Coronary artery (tissue), 2 donors: ENCODE measurements at regions not wholly inside any gene's neighbourhood (a gene's known extent, or its start where the extent isn't known, plus 50 kb on each side); places are given as distances from the start of the nearest gene placed in this dataset.

Experiments
- DNase-seq: peaks from one replicate; pipeline ENCODE4 v3.0.0-alpha.2; 2017; ENCODE audit warnings: low spot score
- H3K27ac ChIP-seq, 2 donors: fragments of 200-600 bp; sonication (generic); one replicate each; pipeline ENCODE4 v1.5.1; 2016 to 2019
- H3K4me3 ChIP-seq: fragments of 200-600 bp; sonication (generic); 2 replicates; pipeline ENCODE4 v1.5.1; 2016; ENCODE audit warnings: mild to moderate bottlenecking, moderate library complexity
- TF ChIP-seq, protein P1 (sequence below): fragments of 200-600 bp; sonication (generic); IDR thresholded peaks from one replicate; pipeline ENCODE4 v1.5.1; 2019; ENCODE audit warnings: antibody characterized with exemption

DNA sequence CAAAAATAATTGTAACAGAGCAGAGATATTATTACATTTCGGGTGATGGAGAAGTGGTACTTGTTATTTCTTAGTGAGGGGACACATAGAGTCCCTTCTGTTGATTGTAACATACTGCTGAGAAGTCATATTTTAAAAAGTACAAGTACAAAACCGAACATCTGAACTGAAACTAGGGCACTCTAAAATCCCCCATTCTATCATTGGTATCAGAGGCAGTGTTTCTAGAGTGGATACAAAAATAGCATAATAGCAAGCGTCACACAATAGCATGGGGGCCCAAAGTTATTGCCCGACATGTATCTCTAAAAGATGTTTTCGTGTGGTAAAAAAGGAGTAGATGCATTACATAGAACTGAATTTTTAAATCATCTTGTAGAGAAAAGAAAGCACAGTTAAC is 502.1 kb upstream of the SLC10A2 start:
- DNase-seq, result no peak
- TF ChIP-seq, protein P1, sequence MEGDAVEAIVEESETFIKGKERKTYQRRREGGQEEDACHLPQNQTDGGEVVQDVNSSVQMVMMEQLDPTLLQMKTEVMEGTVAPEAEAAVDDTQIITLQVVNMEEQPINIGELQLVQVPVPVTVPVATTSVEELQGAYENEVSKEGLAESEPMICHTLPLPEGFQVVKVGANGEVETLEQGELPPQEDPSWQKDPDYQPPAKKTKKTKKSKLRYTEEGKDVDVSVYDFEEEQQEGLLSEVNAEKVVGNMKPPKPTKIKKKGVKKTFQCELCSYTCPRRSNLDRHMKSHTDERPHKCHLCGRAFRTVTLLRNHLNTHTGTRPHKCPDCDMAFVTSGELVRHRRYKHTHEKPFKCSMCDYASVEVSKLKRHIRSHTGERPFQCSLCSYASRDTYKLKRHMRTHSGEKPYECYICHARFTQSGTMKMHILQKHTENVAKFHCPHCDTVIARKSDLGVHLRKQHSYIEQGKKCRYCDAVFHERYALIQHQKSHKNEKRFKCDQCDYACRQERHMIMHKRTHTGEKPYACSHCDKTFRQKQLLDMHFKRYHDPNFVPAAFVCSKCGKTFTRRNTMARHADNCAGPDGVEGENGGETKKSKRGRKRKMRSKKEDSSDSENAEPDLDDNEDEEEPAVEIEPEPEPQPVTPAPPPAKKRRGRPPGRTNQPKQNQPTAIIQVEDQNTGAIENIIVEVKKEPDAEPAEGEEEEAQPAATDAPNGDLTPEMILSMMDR, result no peak
- Histone ChIP-seq H3K27ac (no peak overlapping the region), H3K4me3 (no peak overlapping the region)

DNA sequence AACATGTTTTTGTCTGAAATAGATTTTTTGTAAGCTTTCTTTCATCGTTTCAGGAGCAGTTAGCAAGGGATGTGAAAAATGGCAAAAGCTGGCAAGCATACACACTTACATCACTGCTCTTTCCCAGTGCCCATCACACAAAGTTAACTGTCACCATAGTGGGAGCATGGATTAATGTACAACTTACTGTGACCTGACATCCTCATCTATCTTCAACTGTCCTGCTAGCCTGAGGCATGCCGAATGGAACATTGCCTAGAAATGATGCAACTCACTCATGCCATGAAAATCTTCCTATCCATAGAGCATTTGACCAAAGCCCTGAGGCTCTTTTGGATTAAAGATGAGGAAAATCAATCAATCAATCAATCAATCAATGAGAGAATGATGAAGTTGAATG is 491.7 kb upstream of the SLC10A2 start:
- TF ChIP-seq, protein P1, result no peak
- no peak for DNase-seq
- Histone ChIP-seq H3K4me3 (no peak overlapping the region), H3K27ac (no peak overlapping the region)

DNA sequence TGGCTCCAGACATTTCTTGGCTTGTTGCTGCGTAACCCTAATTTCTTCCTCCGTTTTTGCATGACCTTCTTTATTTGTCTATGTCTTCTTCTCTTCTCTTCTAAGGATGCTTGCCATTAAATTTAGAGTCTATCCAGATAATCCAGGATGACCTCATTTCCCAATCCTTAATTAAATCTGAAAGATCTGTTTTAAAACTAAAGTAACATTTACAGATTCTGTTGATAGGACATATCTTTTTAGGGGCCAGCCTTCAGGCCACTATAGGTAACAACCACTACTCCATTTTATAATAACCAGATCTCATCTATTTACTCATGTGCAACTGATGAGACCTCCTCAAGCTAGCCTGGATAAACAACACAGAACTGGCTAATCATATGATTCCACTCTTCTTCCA is 490.5 kb upstream of the SLC10A2 start:
- no peak overlapping the region for H3K4me3 ChIP-seq
- DNase-seq, result no peak
- TF ChIP-seq, protein P1, result no peak
- no peak overlapping the region for H3K27ac ChIP-seq

DNA sequence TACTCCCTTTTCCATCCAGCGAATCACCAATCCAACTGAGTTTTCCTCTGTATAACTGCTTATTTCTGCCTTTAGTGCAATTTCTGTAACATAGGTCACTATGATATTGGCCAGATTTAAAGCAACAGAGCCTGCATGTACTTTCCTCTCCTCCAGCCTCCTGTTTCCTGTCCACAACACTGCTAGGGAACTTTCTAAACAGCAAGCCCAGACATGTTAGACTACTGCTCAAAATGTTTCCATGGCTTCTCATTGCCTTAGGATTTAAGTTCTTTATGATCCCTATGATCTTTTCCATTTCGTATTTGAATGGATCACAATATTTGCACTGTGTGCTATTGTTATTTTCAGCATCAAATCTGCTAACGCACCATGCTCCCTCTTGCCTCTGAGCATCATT is 481.7 kb upstream of the SLC10A2 start:
- DNase-seq, result no peak
- no peak overlapping the region for H3K4me3 ChIP-seq
- no peak overlapping the region for H3K27ac ChIP-seq
- TF ChIP-seq, protein P1, result no peak

DNA sequence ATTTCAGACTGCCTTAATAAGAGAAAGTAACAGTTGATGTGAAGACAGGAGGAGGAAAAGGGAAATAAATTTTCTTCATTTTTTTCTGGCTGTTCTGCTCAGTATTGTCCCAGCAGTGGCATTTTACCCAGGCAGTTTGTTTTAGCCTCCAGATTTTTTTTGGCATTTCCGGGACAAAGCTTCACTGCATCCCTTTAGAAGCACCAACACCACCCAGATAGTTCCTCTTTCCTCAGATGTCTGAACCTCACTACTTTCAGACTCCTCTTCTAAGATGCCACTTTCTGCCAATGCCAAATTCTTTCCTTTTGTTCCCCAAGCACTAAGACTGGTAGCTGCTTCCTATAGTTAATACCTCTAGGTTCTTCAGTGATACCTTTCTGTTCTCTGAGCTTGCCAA is 480.1 kb upstream of the SLC10A2 start:
- H3K4me3 ChIP-seq, result no peak overlapping the region
- TF ChIP-seq, protein P1, result no peak
- no peak overlapping the region for H3K27ac ChIP-seq
- DNase-seq, result no peak

DNA sequence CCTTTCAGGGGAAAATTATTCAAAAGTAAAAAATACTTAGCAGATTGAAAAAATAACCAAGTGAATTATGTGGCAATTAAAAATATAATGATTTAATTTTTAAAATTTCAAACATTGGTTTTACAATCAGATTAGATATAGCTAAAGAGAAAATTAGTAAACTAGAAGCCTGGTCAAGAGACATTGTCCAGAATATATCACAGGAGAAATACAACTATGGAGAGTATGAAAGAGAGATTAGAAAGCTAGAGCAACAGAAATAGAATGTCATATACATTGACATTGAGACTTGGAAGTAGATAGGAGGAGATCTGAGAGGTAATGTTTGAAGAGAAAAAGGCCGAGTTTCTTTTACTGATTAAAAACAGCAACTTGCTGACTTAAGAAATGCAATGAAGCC is 476.4 kb upstream of the SLC10A2 start:
- Histone ChIP-seq H3K27ac (no peak overlapping the region), H3K4me3 (no peak overlapping the region)
- TF ChIP-seq, protein P1, result no peak
- no peak for DNase-seq

DNA sequence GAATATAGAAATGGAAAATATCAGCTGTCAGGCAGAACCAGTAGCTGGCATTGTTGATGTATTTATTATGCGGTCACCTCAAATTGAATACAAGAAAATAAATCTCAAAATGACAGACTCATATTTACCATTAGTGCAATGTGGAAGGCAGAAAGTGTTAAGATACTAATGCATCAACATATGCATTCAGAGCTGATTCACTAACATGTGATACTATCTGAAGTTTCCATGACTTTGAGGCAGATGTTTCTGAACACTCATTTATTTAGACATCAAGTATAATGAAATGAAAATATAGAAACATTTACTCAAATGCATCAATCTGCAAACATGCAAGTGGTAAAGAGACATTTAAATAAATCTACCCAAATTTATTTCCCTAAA is 474.2 kb upstream of the SLC10A2 start:
- DNase-seq, result no peak
- no peak overlapping the region for H3K4me3 ChIP-seq
- no peak overlapping the region for H3K27ac ChIP-seq
- TF ChIP-seq, protein P1, result no peak
